Trophoblast cell (in vitro differentiated cells and primary cell): ENCODE measurements at regions not wholly inside any gene's neighbourhood (a gene's known extent, or its start where the extent isn't known, plus 50 kb on each side); places are given as distances from the start of the nearest gene placed in this dataset.

Experiments used
- DNase-seq, 2 donors: peaks; one replicate each; pipeline ENCODE4 v3.0.0-alpha.2; 2016
- H2AFZ ChIP-seq: 2 replicates; pipeline ENCODE4 v1.6.1; 2013; ENCODE audit warnings: low read length, moderate library complexity, mild to moderate bottlenecking; ENCODE audit not compliant: insufficient read depth, poor library complexity
- H2AK5ac ChIP-seq: 2 replicates; pipeline ENCODE4 v1.6.1; 2013; ENCODE audit warnings: mild to moderate bottlenecking, low read length
- H2BK120ac ChIP-seq: 2 replicates; pipeline ENCODE4 v1.6.1; 2013; ENCODE audit warnings: low read length, mild to moderate bottlenecking, moderate library complexity; ENCODE audit not compliant: insufficient read depth, poor library complexity
- H2BK12ac ChIP-seq: 2 replicates; pipeline ENCODE4 v1.6.1; 2013; ENCODE audit warnings: mild to moderate bottlenecking, low read length, moderate library complexity
- H2BK5ac ChIP-seq: 2 replicates; pipeline ENCODE4 v1.6.1; 2013; ENCODE audit warnings: low read length, low read depth, moderate library complexity, mild to moderate bottlenecking; ENCODE audit not compliant: poor library complexity
- H3K14ac ChIP-seq: 2 replicates; pipeline ENCODE4 v1.6.1; 2013; ENCODE audit warnings: mild to moderate bottlenecking, low read length
- H3K18ac ChIP-seq: 2 replicates; pipeline ENCODE4 v1.6.1; 2013; ENCODE audit warnings: mild to moderate bottlenecking, low read length
- H3K23ac ChIP-seq: 2 replicates; pipeline ENCODE4 v1.6.1; 2013; ENCODE audit warnings: low read length
- H3K27ac ChIP-seq: 2 replicates; pipeline ENCODE4 v1.5.1; 2013; ENCODE audit warnings: low read depth, mild to moderate bottlenecking, inconsistent platforms, low read length, moderate library complexity
- H3K27me3 ChIP-seq: 2 replicates; pipeline ENCODE4 v1.6.1; 2013; ENCODE audit warnings: inconsistent platforms, mild to moderate bottlenecking, low read length, moderate library complexity; ENCODE audit not compliant: insufficient read depth
- H3K36me3 ChIP-seq, 2 experiments: 1 replicate in 1 of 2; 2 replicates in 1 of 2; pipeline ENCODE4 v1.6.1; 2013; ENCODE audit warnings: low read length in 2 of 2, mild to moderate bottlenecking in 2 of 2, moderate library complexity in 1 of 2; ENCODE audit not compliant: insufficient read depth in 2 of 2, control insufficient read depth in 1 of 2
- H3K4ac ChIP-seq: 2 replicates; pipeline ENCODE4 v1.6.1; 2013; ENCODE audit warnings: low read depth, mild to moderate bottlenecking, low read length, moderate library complexity
- H3K4me1 ChIP-seq, 2 experiments: 1 replicate in 1 of 2; 2 replicates in 1 of 2; pipeline ENCODE4 v1.6.1; 2013; ENCODE audit warnings: low read length in 2 of 2, mild to moderate bottlenecking in 2 of 2, moderate library complexity in 1 of 2; ENCODE audit not compliant: insufficient read depth in 2 of 2, control insufficient read depth in 1 of 2
- H3K4me2 ChIP-seq: 2 replicates; pipeline ENCODE4 v1.6.1; 2013; ENCODE audit warnings: inconsistent platforms, mild to moderate bottlenecking, low read length, moderate library complexity
- H3K4me3 ChIP-seq: 2 replicates; pipeline ENCODE4 v1.5.1; 2013; ENCODE audit warnings: mild to moderate bottlenecking, low read depth, low read length, inconsistent platforms
- H3K79me1 ChIP-seq: one replicate; pipeline ENCODE4 v1.6.1; 2013; ENCODE audit warnings: low read length
- H3K79me2 ChIP-seq: 2 replicates; pipeline ENCODE4 v1.6.1; 2013; ENCODE audit warnings: low read length, mild to moderate bottlenecking; ENCODE audit not compliant: control insufficient read depth, insufficient read depth, poor library complexity
- H3K9ac ChIP-seq: 2 replicates; pipeline ENCODE4 v1.6.1; 2013; ENCODE audit warnings: mild to moderate bottlenecking, low read length
- H3K9me3 ChIP-seq: 2 replicates; pipeline ENCODE4 v1.6.1; 2013; ENCODE audit warnings: low read depth, mild to moderate bottlenecking, control low read depth, inconsistent platforms, low read length; ENCODE audit not compliant: insufficient read depth
- H4K12ac ChIP-seq: 2 replicates; pipeline ENCODE4 v1.6.1; 2013; ENCODE audit warnings: low read depth, mild to moderate bottlenecking, low read length, moderate library complexity
- H4K8ac ChIP-seq: 2 replicates; pipeline ENCODE4 v1.6.1; 2013; ENCODE audit warnings: low read depth, mild to moderate bottlenecking, low read length, moderate library complexity
- H4K91ac ChIP-seq: one replicate; pipeline ENCODE4 v1.6.1; 2013; ENCODE audit warnings: low read depth, mild to moderate bottlenecking, low read length, moderate library complexity
- WGBS: extraction: QIAGEN DNeasy Blood & Tissue Kit; methylation state at CpG from one replicate; pipeline ENCODE4 v1.1.7; 2013; ENCODE audit warnings: missing lambda C conversion rate; ENCODE audit not compliant: insufficient read length, insufficient coverage; ENCODE audit errors: extremely low coverage; 5-methylcytosine and 5-hydroxymethylcytosine counted together

- Histone ChIP-seq H4K91ac (no peak overlapping the region), H3K23ac (no peak overlapping the region), H3K79me1 (peaks cover 15% of the 10 kb centered on the region), H2AK5ac (peak overlapping the region; percentile 16), H2BK120ac (peak overlapping the region; percentile 12), H3K4me2 (no peak overlapping the region), H3K9me3 (no peaks in the 10 kb centered on the region), H3K27me3 (no peaks in the 10 kb centered on the region), H3K9ac (no peak overlapping the region), H2BK12ac (peak overlapping the region; percentile 33), H3K4me1 (peaks cover 36% of the 10 kb centered on the region in 2 experiments), H3K18ac (no peak overlapping the region), H3K4ac (no peak overlapping the region), H4K8ac (no peak overlapping the region), H3K36me3 (no peaks in the 10 kb centered on the region), H4K12ac (no peak overlapping the region), H3K79me2 (no peaks in the 10 kb centered on the region), H3K14ac (peak overlapping the region; percentile 3), H2AFZ (no peak overlapping the region), H3K4me3 (no peak overlapping the region), H2BK5ac (no peak overlapping the region), H3K27ac (no peak overlapping the region)
- no peak for DNase-seq
- no CpG with 5 or more reads among the region's 16 CpGs for WGBS
Observed at GRCh38 chr2:43071599-43072550, 154.5 kb downstream of the ZFP36L2 start.

- no CpG with 5 or more reads among the region's 15 CpGs for WGBS
- no peak overlapping the region for H3K27ac ChIP-seq
- no peaks in the 10 kb centered on the region for H3K27me3 ChIP-seq
- H3K4me2 ChIP-seq: no peak overlapping the region
- H4K91ac ChIP-seq: no peak overlapping the region
- H3K79me2 ChIP-seq: no peaks in the 10 kb centered on the region
- no peak overlapping the region for H4K12ac ChIP-seq
- no peak overlapping the region for H3K4me3 ChIP-seq
- H3K79me1 ChIP-seq: peaks cover 20% of the 10 kb centered on the region
- no peaks in the 10 kb centered on the region for H3K36me3 ChIP-seq
- no peak overlapping the region for H3K23ac ChIP-seq
- H3K18ac ChIP-seq: no peak overlapping the region
- peak overlapping the region; percentile 2 for H2BK120ac ChIP-seq
- peak overlapping the region; percentile 1 for H2AK5ac ChIP-seq
- no peaks in the 10 kb centered on the region for H3K9me3 ChIP-seq
- no peak overlapping the region for H2BK5ac ChIP-seq
- no peak overlapping the region for H3K4ac ChIP-seq
- no peak overlapping the region for H4K8ac ChIP-seq
- H3K4me1 ChIP-seq: peaks cover 38 to 42% of the 10 kb centered on the region in 2 experiments
- H2AFZ ChIP-seq: no peak overlapping the region
- peak overlapping the region; percentile 79 for H2BK12ac ChIP-seq
- H3K9ac ChIP-seq: no peak overlapping the region
- peak overlapping the region; percentile 29 for H3K14ac ChIP-seq
- no peak for DNase-seq
Observed at GRCh38 chr2:43070676-43071502, 155.5 kb downstream of the ZFP36L2 start.

GRCh38 chr2:43070030-43070429, 156.4 kb downstream of the ZFP36L2 start:
- H3K27me3 ChIP-seq: no peaks in the 10 kb centered on the region
- H3K9ac ChIP-seq: no peak overlapping the region
- no peak overlapping the region for H3K27ac ChIP-seq
- no peak overlapping the region for H2BK12ac ChIP-seq
- no peak overlapping the region for H3K18ac ChIP-seq
- no peak for DNase-seq
- H4K91ac ChIP-seq: no peak overlapping the region
- H3K4ac ChIP-seq: no peak overlapping the region
- H3K79me1 ChIP-seq: peaks cover 23% of the 10 kb centered on the region
- H3K9me3 ChIP-seq: no peaks in the 10 kb centered on the region
- H2AFZ ChIP-seq: no peak overlapping the region
- no peak overlapping the region for H3K4me2 ChIP-seq
- H3K23ac ChIP-seq: no peak overlapping the region
- H3K4me3 ChIP-seq: no peak overlapping the region
- H2BK5ac ChIP-seq: no peak overlapping the region
- H3K4me1 ChIP-seq: peaks cover 37 to 42% of the 10 kb centered on the region in 2 experiments
- H2BK120ac ChIP-seq: no peak overlapping the region
- no peak overlapping the region for H3K14ac ChIP-seq
- H4K12ac ChIP-seq: no peak overlapping the region
- WGBS: no CpG with 5 or more reads among the region's 3 CpGs
- no peaks in the 10 kb centered on the region for H3K36me3 ChIP-seq
- H3K79me2 ChIP-seq: peaks cover 1% of the 10 kb centered on the region
- no peak overlapping the region for H4K8ac ChIP-seq
- H2AK5ac ChIP-seq: no peak overlapping the region

GRCh38 chr2:43068631-43069517, 157.5 kb downstream of the ZFP36L2 start:
- Histone ChIP-seq H3K14ac (no peak overlapping the region), H2BK12ac (peak overlapping the region; percentile 29), H3K4ac (no peak overlapping the region), H3K27me3 (no peaks in the 10 kb centered on the region), H3K23ac (no peak overlapping the region), H3K18ac (no peak overlapping the region), H3K9ac (no peak overlapping the region), H3K79me1 (peaks cover 15% of the 10 kb centered on the region), H2BK5ac (no peak overlapping the region), H4K8ac (no peak overlapping the region), H3K4me2 (no peak overlapping the region), H2AK5ac (peak overlapping the region; percentile 13), H3K4me3 (no peak overlapping the region), H2BK120ac (peak overlapping the region; percentile 15), H3K36me3 (no peaks in the 10 kb centered on the region), H3K27ac (no peak overlapping the region), H3K9me3 (no peaks in the 10 kb centered on the region), H3K79me2 (peaks cover 1% of the 10 kb centered on the region), H3K4me1 (peaks cover 37 to 41% of the 10 kb centered on the region in 2 experiments), H2AFZ (no peak overlapping the region), H4K91ac (peak overlapping the region; percentile 80), H4K12ac (no peak overlapping the region)
- no CpG with 5 or more reads among the region's 16 CpGs for WGBS
- no peak for DNase-seq
